ENCODE measurements at regions not wholly inside any gene's neighbourhood (a gene's known extent, or its start where the extent isn't known, plus 50 kb on each side); places are given as distances from the start of the nearest gene placed in this dataset.

DNA sequence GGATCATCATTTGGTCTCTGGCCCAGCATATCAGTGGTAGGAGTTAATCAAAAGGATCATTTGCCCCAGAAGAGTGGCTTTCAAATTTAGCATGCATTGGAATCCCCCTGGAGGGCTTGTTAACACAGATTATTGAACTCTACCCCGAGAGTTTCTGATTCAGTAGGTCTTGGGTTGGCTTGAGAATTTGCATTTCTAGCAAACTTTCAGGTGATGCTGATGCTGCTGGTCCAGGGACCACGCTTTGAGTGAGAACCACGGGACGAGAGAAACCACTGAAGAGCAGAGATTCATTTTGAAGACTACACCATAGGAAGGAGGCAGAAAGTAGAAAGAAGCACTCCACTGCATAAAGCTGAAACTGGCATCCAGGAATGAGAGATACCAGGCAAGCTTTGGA, 81.3 kb upstream of the DUSP10 start:
- Histone ChIP-seq H3K36me3 (no peaks in the 10 kb centered on the region), H3K27me3 (no peaks in the 10 kb centered on the region), H3K4me1 (no peaks in the 10 kb centered on the region), H3K9me3 (no peaks in the 10 kb centered on the region), H3K4me3 (no peak overlapping the region), H3K27ac (no peak overlapping the region)
- intact Hi-C loops (cut with DNase I; ENCODE audit: low total_unique reads): no loop called here
- no peak for TF ChIP-seq POLR2A (IDR thresholded peaks at IDR 0.05)
- no peak for TF ChIP-seq EP300 (IDR thresholded peaks at IDR 0.05; ENCODE audit: low read depth)
- TF ChIP-seq, protein P1, sequence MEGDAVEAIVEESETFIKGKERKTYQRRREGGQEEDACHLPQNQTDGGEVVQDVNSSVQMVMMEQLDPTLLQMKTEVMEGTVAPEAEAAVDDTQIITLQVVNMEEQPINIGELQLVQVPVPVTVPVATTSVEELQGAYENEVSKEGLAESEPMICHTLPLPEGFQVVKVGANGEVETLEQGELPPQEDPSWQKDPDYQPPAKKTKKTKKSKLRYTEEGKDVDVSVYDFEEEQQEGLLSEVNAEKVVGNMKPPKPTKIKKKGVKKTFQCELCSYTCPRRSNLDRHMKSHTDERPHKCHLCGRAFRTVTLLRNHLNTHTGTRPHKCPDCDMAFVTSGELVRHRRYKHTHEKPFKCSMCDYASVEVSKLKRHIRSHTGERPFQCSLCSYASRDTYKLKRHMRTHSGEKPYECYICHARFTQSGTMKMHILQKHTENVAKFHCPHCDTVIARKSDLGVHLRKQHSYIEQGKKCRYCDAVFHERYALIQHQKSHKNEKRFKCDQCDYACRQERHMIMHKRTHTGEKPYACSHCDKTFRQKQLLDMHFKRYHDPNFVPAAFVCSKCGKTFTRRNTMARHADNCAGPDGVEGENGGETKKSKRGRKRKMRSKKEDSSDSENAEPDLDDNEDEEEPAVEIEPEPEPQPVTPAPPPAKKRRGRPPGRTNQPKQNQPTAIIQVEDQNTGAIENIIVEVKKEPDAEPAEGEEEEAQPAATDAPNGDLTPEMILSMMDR (IDR thresholded peaks at IDR 0.05): no peak
- no peak for TF ChIP-seq POLR2AphosphoS5 (IDR thresholded peaks at IDR 0.05)
- in situ Hi-C loops (cut with MboI; ENCODE audit: low pct_ligation_motif_present in 1 of 4, low pct_unique_long_range_greater_than_20kb in 1 of 4, low sequenced_read_pairs in 3 of 4): no loop called here
- DNase-seq: no peak
- WGBS, 2 donors (ENCODE audit: low coverage in 1 of 2): 66 to 87% methylated on average over 3 to 4 of the region's 4 CpGs

DNA sequence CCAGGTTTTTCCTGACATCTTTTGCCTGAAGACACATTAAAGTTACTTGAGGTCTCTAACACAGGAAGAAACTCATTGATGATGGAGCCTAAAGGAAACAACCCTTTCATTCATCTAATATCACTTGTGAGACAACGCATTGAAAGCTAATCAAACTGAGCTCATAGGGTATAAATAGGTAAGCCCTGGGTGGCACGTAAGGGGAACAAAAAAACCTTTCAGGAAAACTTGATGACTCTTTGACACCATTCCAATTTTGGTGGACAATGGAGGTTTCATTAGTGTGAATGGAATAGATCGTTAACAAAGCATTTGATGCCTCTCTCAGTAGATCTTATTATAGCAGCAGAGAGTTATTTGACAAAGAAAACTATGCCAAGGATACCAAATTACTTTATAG, 80.7 kb upstream of the DUSP10 start:
- H3K27me3 ChIP-seq: no peaks in the 10 kb centered on the region

DNA sequence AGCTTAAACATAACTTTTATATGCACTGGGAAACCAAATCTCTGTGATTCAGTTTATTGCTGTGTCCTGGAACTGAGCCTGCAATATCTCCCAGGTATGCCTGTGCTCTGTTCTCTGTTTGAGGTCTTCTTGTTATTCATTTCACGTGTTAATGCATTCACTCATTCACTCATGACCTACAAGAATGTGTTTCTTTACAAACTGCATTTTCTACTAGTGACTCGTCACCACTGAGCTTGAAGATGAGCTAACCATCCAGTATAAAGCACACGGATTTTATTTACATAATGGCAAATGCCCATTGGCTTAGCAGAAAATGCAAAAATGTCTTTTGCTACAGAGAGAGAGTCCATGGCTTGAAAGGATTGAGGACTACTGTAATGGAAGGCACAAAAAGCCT, 75.0 kb upstream of the DUSP10 start:
- Histone ChIP-seq H3K4me1 (no peaks in the 10 kb centered on the region), H3K36me3 (no peaks in the 10 kb centered on the region), H3K27me3 (no peaks in the 10 kb centered on the region), H3K4me3 (no peak overlapping the region), H3K27ac (no peak overlapping the region), H3K9me3 (no peaks in the 10 kb centered on the region)
- DNase-seq: no peak
- in situ Hi-C loops (cut with MboI; ENCODE audit: low pct_ligation_motif_present in 1 of 4, low pct_unique_long_range_greater_than_20kb in 1 of 4, low sequenced_read_pairs in 3 of 4): no loop called here
- TF ChIP-seq EP300 (IDR thresholded peaks at IDR 0.05; ENCODE audit: low read depth) (no peak), POLR2A (IDR thresholded peaks at IDR 0.05) (no peak), POLR2AphosphoS5 (IDR thresholded peaks at IDR 0.05) (no peak)
- TF ChIP-seq, protein P1 (IDR thresholded peaks at IDR 0.05): no peak
- intact Hi-C loops (cut with DNase I; ENCODE audit: low total_unique reads): no loop called here
- WGBS, 2 donors (ENCODE audit: low coverage in 1 of 2): 61 to 74% methylated on average over 3 of the region's 3 CpGs

More for the DNA sequence above, 80.7 kb upstream of the DUSP10 start:
- in situ Hi-C loops (cut with MboI; ENCODE audit: low pct_ligation_motif_present in 1 of 4, low pct_unique_long_range_greater_than_20kb in 1 of 4, low sequenced_read_pairs in 3 of 4): no loop called here
- H3K36me3 ChIP-seq: no peaks in the 10 kb centered on the region
- H3K4me3 ChIP-seq: no peak overlapping the region
- DNase-seq: no peak
- no peaks in the 10 kb centered on the region for H3K4me1 ChIP-seq
- no peak overlapping the region for H3K27ac ChIP-seq
- intact Hi-C loops (cut with DNase I; ENCODE audit: low total_unique reads): no loop called here
- TF ChIP-seq, protein P1 (IDR thresholded peaks at IDR 0.05): no peak
- TF ChIP-seq EP300 (IDR thresholded peaks at IDR 0.05; ENCODE audit: low read depth): no peak
- TF ChIP-seq POLR2AphosphoS5 (IDR thresholded peaks at IDR 0.05): no peak
- TF ChIP-seq POLR2A (IDR thresholded peaks at IDR 0.05): no peak
- 57 to 71% methylated on average over 3 of the region's 3 CpGs for WGBS, 2 donors (ENCODE audit: low coverage in 1 of 2)
- H3K9me3 ChIP-seq: no peaks in the 10 kb centered on the region

GRCh38 chr1:221815660-221816059, 73.8 kb upstream of the DUSP10 start:
- TF ChIP-seq POLR2AphosphoS5 (IDR thresholded peaks at IDR 0.05) (no peak), POLR2A (IDR thresholded peaks at IDR 0.05) (no peak), EP300 (IDR thresholded peaks at IDR 0.05; ENCODE audit: low read depth) (no peak)
- TF ChIP-seq, protein P1 (IDR thresholded peaks at IDR 0.05): no peak
- H3K27me3 ChIP-seq: no peaks in the 10 kb centered on the region
- H3K9me3 ChIP-seq: no peaks in the 10 kb centered on the region
- DNase-seq: no peak
- in situ Hi-C loops (cut with MboI; ENCODE audit: low pct_ligation_motif_present in 1 of 4, low pct_unique_long_range_greater_than_20kb in 1 of 4, low sequenced_read_pairs in 3 of 4) (no loop called here), intact Hi-C loops (cut with DNase I; ENCODE audit: low total_unique reads) (no loop called here)
- no peaks in the 10 kb centered on the region for H3K36me3 ChIP-seq
- no peak overlapping the region for H3K4me3 ChIP-seq
- 81 to 88% methylated on average over 1 of the region's 1 CpG for WGBS, 2 donors (ENCODE audit: low coverage in 1 of 2)
- H3K27ac ChIP-seq: no peak overlapping the region
- H3K4me1 ChIP-seq: no peaks in the 10 kb centered on the region
